ENCODE measurements at regions not wholly inside any gene's neighbourhood (a gene's known extent, or its start where the extent isn't known, plus 50 kb on each side); places are given as distances from the start of the nearest gene placed in this dataset.
"Not testable (repeated sequence)": the region's sequence is repeated elsewhere in the genome, so short reads cannot be mapped to it uniquely, and the experiment has no call there.

DNA sequence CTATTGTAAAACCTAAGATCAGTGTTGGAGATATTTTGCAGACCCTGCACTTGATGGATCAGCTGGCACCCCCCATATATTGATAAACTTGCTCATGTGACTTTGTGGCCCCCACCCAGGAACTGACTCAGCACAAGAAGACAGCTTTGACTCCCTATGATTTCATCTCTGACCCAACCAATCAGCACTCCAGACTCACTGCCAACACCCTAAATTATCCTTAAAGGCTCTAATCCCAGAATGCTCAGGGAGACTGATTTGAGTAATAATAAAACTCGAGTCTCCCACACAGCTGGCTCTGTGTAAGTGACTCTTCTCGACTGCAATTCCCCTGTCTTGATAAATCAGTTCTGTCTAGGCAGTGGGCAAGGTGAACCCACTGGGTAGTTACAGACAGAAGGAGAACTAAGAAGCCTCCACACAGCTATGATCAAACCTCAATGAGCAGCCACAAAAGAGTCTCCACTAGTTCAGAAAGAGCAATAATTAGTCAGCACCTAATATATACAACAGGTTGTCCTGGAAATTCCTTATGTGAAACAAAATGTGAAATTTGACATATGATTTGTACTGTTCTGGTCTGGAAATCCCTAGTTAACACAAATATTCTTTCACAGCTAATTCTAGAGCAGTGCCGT is 52.2 kb downstream of the ACTL7B start:
- DNase-seq (ENCODE audit: low spot score): no peak

DNA sequence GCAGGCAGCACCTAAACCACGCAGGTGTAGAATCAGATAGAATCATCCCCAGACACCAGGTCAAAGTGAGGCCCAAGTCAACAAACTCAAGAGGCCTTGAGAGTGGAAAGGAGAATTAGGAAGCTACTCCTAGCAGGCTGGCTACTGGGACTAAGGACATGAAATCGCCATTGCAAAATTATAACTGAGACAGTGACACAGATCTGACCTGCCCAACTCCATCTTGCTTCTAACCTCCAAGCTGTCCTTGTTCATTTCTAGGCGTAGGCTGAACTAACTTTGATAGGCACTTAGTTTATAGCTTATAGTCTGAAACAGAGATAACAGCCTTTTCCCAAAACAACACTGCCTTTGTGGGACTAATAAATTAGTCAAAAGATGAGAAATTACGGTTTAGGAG is 52.8 kb downstream of the ACTL7B start:
- no peak for DNase-seq (ENCODE audit: low spot score)

DNA sequence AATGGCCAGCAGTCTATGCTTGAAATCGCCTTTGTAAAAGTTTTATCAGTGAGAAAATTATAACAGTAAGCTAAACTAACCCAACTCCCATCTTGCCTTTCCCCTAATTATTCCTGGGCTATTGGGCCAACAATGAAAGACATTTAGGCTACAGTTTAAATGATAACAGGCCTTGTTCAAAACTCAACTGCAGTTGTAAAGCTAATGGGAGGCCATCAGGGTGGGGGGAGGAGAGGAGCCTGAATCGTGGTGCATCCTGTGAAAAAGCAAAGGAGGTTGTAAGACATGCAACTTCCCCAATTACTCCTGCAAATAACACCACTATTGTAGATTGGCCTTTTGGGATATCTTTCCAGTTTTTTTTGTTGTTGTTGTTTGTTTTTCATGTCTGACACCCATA is 53.8 kb downstream of the ACTL7B start:
- no peak for DNase-seq (ENCODE audit: low spot score)

DNA sequence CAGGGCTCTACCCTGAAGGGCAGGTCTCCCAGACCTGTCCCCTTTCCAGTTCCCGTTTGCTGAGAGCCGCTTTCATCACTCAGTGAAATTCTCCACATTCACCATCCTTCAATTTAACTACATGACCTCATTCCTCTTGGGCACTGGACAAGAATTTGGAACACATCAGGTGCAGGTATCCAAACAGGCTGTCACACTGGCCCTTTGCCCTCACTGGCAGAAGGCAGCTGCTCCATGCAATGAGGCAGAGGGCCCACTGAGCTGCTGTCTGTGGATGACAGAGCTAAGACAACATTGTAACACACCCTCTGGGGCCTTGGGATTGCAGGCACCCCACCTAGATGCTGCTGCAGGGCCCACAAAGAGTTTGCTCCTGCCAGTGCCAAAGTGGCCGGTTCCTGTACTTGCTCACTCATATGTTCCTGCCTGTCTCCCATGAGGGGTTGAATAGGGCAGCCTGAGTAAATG is 55.1 kb downstream of the ACTL7B start:
- DNase-seq (ENCODE audit: low spot score): no peak

DNA sequence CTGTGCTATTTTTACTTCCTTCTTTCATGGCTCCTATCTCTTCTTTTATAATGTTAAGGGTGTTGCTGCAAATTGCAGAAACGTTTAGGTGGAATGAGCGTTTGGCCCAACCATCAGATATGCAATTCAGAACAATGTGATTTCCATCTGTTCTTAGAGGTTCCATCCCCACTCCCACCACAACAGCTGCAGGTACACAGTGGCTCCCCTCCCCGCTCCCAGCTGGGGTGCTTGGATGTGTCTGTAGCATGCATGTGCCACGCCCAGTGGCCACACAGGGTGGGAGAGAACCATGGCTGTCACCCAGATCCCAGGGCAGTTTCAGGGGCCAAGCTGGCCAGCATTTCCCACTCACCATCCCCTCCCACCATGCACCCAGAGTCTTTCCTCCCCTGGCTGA is 62.2 kb downstream of the ACTL7B start:
- no peak for DNase-seq (ENCODE audit: low spot score)

DNA sequence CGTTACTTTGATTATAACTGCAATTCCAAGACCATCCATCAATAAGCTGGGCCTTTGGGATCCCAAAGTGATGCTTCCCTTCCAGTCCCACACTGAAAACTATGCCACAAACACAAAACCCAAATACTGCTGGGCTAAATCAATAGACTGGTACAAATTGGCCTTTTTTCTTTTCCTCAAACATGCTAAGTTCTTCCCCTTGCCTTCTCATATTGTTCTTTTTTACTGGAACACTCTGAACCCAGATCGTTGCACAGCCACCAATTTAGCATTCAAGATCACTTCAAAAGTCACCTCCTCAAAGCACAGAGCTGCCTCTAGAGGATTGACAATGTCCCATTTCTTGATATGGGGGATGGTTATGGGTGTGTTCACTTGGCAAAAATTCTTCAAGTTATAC is 66.0 kb downstream of the ACTL7B start:
- DNase-seq (ENCODE audit: low spot score): no peak

DNA sequence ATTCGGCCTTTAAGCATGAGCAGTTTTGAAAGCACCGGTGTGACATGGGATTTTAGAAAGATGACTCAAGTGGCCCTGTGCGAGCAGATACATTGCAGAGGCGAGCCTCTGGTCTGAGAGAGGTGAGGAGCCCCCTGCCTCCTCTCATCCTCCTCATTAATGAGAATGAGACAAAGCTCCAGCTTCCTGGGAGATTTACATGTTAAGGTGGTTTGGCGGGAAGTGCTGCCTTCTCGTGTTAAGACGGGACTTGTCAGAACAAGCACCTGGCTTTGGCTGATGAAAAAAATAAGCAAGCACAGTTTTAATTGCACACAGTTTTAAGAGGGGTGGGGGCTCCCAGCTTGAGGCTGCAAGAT is 68.1 kb downstream of the ACTL7B start:
- no peak for DNase-seq (ENCODE audit: low spot score)

DNA sequence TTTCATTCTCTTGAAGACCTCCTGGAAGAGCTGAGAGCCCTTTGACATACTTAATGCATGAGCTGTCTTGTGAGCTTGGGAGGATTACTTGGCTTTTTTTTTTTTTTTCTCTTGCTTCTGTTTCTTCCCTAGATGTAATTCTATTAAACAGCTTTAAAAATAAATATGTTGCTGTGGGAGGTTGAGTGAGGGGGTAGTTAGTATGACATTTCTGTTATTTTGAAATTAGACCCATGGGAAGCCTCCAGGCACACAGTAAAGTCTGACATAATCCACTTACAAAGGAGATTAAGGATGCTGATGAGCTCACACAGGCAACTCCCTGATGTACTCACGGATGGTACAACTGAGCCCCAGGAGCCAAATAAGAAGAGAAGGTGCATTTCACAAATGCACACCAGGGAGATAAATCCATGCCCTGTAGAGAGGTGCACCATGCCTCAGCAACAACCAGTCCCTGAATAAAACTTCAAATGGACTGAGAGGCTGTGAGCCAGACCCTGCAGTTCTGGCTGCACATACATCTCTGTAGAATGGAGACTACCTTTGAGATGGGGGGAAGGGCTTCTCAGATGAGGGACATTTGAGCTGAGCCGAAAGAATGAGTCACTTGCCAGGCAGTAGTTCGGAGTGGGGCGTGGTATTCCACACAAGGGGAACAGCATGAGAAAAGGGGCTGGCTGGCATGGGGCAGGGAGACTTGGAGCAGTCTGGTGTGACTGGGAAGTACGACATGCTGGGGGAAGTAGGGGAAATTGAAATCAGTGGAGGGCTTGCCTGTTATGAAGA is 68.7 kb downstream of the ACTL7B start:
- DNase-seq (ENCODE audit: low spot score): no peak

DNA sequence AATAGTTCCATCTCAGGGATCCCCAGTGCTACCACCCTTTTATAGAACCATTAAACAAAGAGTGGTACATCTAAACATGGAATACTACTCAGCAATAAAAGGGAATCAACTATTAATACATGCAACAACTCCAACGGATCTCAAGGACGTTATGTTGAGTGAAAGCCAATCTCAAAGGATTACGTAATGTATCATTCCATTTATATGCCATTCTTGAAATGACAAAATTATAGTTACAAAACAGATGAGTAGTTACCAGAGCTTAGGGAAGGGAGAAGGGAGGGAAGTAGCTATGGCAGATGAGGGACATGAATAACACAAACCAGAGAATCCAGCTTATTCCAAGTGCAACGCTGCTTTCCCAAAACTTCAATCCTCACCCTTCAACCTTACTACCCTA is 69.5 kb downstream of the ACTL7B start:
- no peak for DNase-seq (ENCODE audit: low spot score)

DNA sequence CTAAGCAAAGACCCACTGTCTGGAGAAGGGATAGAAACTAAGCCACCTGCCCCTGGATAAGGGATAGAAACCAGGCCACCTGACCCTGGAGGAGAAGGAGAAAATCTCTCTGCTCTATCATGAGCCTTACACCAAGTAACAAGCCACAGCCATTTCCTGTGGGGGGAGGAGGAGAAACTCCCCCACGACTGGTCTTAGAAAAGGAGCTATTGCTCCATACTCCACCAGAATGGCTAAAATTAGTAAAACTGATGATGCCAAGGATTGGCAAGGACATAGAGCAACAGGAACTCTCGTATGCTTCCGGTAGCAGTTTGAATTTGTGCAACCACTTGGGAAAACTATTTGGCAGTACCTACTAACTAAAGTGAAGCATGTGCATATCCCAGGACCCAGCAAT is 70.8 kb downstream of the ACTL7B start:
- no peak for DNase-seq (ENCODE audit: low spot score)

DNA sequence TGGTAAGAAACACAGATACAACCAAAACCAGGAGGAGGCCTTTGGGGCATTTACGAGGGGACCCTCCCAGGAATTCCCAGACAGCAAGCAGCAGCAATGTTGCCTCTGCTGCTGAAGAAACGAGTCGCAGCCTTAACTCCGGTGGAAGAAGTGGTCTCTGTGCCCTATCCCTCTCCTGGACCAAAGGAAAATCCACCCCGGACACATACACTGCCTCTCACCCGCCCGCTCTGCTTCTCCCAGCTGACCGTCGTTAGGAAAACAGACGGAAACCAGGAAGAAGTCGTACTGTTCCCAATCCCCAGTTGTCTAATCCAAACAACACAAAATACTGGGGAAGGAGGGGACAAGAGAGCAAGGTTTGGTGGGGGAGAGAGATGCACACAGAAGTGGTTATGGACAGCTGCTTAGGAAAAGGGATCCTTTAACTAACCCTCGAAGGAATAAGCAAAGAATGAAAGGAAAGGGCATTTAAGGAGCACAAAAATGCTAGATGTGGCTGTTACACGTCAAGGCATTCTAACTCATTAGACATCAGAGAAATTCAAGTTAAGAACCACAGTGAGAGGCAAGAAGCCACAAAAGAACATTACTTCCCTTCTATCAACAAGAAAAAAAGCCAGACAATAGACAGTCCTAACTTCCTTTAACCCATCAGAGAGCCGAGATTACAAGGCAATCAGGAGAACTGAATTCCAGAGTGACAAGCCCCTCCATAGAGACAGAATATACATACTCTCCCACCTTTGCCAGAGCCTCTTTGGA is 71.9 kb downstream of the ACTL7B start:
- DNase-seq (ENCODE audit: low spot score): no peak

DNA sequence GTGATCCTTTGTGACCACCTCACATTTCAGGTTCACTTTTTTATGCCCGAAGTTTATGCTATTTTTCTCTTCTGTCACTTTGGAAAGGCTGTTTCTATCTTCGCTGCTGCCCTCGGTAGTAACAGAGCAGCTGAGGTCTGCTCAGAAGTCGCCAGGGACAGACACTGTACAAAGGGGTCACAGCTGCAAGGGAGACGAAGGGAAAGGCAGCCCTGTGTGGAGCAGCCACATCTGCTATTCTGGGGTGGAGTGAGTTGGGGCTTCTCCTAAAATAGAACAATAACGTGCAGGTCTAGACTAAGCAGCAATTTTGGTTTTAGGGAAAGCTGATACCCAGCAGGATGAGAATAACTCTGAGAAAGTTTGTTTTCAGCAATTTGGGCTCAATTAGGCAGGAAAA is 72.5 kb downstream of the ACTL7B start:
- DNase-seq (ENCODE audit: low spot score): no peak

DNA sequence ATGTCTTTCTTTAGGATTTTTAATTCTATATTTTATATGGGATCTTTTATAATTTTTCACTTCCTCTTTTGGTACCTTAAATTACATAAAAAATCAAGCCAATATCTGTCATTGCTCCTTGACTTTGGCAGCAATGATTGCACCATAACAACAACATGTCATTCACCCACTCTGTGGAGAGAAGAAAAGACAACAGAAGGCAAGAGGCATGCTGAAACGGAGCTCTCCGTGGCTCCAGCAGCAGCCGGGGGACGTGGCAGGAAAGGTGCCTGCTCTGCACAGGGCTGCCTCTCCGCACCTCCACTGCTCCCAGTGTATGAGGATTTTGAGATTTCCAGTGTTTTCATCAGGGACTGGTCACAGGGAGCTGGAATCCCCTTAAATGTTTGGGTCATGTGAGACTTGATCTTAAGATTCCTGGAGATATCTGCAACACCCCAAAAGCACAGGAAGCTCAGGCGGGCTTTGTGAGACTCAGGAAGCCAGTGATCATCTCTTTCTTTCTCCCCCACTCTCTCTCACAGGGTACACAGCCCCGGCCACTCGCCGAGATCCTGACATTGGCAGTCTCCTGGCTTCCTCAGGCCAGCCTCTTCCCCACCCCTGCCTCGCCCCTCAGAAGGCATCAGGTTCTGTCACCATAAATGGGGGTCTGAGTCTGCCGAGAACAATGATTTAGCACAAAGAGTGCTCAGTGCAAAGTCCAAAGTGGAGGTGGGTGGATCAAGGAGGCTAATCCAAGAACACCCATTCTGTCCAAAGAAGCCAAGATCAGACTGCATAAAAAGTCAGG is 74.6 kb downstream of the ACTL7B start:
- peak; percentile 31 for DNase-seq (ENCODE audit: low spot score)

DNA sequence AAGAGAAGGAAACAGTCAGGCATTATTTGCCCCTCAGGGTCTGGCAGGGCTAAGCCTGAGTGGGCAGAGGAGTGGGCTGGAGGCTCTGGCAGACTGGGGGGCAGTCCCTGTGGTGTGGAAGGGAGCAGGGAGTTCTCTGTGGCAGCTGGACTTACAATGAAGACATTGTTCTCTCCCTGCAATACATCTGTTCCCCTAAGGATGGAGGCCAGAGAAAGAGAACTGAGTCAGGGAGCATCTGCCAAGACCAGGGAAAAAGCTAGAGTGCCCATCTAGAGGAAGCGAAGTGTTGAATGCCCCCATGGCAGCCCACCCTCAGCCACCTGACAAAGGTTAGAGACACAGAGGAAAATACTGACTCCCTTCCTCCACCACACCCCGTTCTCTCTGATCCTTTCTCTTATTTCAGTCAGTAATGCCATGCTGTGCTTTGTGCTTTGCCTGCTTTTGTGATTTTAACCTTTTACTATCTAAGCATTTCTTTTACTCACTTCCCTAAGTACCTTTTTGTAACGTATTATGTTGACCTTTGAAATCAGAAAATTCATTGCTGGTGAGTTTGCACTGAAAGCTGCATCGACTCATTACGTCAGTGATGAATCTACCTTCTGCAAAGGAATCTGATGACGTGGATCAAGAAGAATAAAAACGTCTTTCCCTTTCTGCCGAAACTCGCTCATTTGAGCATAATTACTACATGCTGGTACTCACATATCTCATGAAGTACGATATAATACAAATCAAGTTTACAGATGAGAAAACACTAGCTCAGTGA is 76.0 kb downstream of the ACTL7B start:
- peak; percentile 88 for DNase-seq (ENCODE audit: low spot score)

DNA sequence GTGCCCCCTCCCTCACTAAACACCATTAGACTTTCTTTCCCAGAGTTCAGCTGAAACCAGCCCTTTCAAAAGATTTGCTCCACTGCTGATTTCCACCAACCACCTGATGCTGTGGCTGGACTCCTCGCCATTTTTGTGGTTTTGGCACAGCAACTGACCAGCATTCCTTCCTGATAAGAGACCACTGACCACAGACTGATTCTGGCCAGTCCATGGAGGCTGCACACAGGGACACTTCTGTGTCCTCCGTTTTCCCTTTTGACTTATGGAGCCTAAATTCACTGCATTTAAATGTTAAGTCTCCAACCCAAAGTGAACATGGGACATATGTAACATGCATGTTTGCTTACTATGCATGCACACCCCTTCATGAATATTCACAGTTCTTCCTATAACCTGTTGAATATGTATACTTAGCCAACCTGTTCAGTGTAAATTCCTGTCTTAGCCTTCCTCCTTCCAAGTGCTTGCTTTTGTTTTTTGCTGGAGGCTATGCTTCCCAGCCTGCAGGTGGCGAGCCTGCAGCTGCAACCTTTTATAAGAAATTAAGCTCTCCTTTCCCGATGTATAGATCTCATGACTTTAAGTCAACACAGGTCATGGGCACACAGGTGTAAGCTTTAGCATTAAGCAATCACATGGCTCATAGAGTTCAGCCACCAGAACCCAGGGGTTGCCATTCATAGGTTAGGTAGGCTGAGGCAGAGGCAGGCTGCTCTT is 78.7 kb downstream of the ACTL7B start:
- no peak for DNase-seq (ENCODE audit: low spot score)

DNA sequence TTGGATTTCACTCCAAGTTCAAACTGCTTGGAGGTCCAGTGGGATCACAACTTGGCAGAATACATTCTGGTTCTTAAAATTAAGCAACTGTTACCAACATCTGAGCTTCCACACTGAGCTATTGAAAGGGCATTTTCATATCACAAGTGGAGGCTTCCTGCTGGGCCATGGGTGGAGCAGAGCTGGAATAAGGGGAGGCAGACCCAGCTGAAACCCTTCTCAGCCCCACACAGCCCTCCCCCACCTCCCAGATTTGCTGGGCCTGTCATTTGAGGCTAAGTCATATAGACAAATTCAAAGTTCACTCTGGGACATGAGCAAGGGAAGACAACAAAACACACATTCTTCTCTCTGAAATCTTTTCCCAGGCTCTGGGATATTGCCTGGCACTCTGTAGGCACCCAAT is 79.9 kb downstream of the ACTL7B start:
- no peak for DNase-seq (ENCODE audit: low spot score)

DNA sequence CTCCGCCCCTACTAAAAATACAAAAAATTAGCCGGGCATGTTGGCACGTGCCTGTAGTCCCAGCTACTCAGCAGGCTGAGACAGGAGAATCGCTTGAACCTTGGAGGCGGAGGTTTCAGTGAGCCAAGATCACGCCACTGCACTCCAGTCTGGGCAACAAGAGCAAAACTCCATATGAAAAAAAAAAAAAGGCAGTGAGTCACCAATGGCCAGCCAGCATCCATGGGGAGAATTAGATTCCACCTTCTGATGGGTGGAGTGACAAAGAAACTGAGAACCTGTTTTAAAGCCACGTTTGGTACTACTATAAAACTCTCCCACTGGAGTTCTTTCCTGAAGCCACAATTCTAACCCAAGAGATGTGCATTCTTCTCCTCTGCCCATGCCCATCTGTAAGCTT is 81.7 kb downstream of the ACTL7B start:
- not testable (repeated sequence) for DNase-seq (ENCODE audit: low spot score)

DNA sequence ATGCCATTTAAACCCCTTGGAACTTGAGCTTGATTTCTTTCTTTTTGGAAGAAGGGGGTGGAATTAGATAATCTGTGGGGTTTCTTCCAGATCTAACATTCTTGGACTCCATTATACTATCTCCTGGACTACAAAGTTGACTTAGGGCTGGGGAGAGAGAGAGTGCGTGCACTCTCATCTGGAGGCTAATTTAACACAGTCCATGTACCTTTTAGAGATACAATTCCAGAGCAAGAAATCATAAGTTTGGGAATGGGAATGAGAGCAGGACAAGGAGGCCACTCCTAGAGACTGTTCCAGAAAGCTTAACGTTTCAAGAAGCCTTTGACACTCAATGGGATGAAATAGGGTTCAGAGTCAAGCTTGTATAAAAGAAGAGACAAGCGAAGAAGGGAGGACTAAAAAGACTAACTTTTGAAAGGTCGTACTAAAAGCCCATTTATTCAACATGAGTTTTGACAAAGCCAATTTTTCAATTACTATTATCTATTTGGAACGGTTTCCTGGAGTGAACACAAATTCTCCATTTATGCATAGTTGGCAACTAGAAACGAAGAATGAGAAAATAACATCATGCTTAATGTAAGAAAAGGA is 83.4 kb downstream of the ACTL7B start:
- no peak for DNase-seq (ENCODE audit: low spot score)

DNA sequence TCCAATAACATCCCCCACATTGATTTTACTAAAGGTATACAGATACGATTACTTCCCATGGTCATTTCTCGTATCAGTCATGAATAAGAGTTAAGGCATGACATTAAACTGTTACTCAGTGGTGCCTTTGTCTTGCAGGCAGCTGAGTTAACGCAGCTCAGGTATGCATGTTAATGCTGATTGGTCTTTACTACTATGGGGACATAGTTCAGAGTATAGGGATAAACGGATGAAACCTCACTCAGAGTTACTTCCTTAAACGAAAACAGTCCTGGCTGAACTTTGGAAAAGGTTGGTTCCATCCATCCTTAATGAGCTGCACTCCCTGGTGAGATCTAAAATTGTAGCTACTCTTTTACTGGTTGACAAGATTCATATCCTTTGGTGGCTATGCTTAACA is 87.0 kb downstream of the ACTL7B start:
- DNase-seq (ENCODE audit: low spot score): no peak

DNA sequence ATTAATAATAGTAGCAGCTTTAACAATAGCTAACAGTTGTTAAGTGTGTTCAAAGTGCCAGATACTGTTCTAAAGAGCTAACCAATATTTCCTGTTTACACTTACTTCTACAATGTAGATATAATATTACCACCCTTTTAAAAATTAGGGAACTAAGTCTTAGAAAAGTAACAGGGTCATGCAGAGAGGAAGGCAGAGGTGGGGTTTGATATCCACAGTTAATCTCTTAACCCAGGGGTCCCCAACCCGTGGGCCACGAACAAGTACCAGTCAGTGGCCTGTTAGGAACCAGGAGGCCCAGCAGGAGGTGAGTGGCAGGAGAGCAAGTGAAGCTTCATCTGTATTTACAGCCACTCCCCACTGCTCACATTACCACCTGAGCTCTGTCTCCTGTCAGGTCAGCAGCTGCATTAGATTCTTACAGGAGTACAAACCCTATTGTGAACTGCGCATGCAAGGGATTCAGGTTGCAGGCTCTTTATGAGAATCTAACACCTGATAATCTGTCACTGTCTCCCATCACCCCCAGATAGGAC is 89.1 kb downstream of the ACTL7B start:
- DNase-seq (ENCODE audit: low spot score): no peak
